Common myeloid progenitor, CD34-positive (primary cell): ENCODE measurements at regions not wholly inside any gene's neighbourhood (a gene's known extent, or its start where the extent isn't known, plus 50 kb on each side); places are given as distances from the start of the nearest gene placed in this dataset.

Experiments used
- CTCF ChIA-PET: fragments of 350-600 bp; sonication (Branson Sonifier 250); formaldehyde crosslinking; loops from one replicate; lab custom pipeline; 2021; ENCODE audit warnings: antibody characterized with exemption; lab: Charles Lee
- POLR2A ChIA-PET: fragments of 350-600 bp; sonication (Branson Sonifier 250); formaldehyde crosslinking; loops from one replicate; lab custom pipeline; 2021; ENCODE audit warnings: antibody characterized with exemption; lab: Charles Lee
- DNase-seq, 3 donors: peaks; one replicate each; pipeline versions ENCODE4 v3.0.0 to v3.0.0-alpha.2; 2013
- H3K27ac ChIP-seq, 2 experiments: 1 replicate in 1 of 2; 2 replicates in 1 of 2; pipeline ENCODE4 v1.7.0; 2013; ENCODE audit warnings: inconsistent platforms in 2 of 2, low read length in 2 of 2, mild to moderate bottlenecking in 2 of 2, low read depth in 1 of 2, moderate library complexity in 1 of 2; ENCODE audit not compliant: severe bottlenecking in 2 of 2, insufficient read depth in 1 of 2, poor library complexity in 1 of 2
- H3K27me3 ChIP-seq, 5 experiments: replicated peaks in 2 of 5; 1 replicate in 3 of 5; 2 replicates in 2 of 5; pipeline versions ENCODE4 v1.6.1 to v1.7.0; 2013; ENCODE audit warnings: low read length in 4 of 5, mild to moderate bottlenecking in 2 of 5, moderate library complexity in 2 of 5, inconsistent platforms in 1 of 5; ENCODE audit not compliant: insufficient read depth in 5 of 5, control insufficient read depth in 4 of 5
- H3K36me3 ChIP-seq, 4 experiments: 1 replicate in 2 of 4; 2 replicates in 2 of 4; pipeline versions ENCODE4 v1.6.1 to v1.7.0; 2013; ENCODE audit warnings: low read length in 3 of 4, control low read depth in 1 of 4, mild to moderate bottlenecking in 1 of 4; ENCODE audit not compliant: control insufficient read depth in 4 of 4, insufficient read depth in 4 of 4
- H3K4me1 ChIP-seq, 4 experiments: 1 replicate in 3 of 4; 2 replicates in 1 of 4; pipeline versions ENCODE4 v1.6.1 to v1.7.1; 2013; ENCODE audit warnings: low read length in 3 of 4, mild to moderate bottlenecking in 3 of 4, control low read depth in 1 of 4, inconsistent platforms in 1 of 4, moderate library complexity in 1 of 4; ENCODE audit not compliant: control insufficient read depth in 4 of 4, insufficient read depth in 4 of 4; ENCODE audit errors: control extremely low read depth in 1 of 4
- H3K4me3 ChIP-seq, 7 experiments: 1 replicate in 4 of 7; 2 replicates in 3 of 7; pipeline versions ENCODE4 v1.5.1 to v1.7.0; 2013; ENCODE audit warnings: mild to moderate bottlenecking in 7 of 7, low read length in 6 of 7, moderate library complexity in 6 of 7, inconsistent platforms in 2 of 7, low read depth in 2 of 7, control low read depth in 1 of 7; ENCODE audit not compliant: insufficient read depth in 4 of 7, control insufficient read depth in 1 of 7; ENCODE audit errors: extremely low read depth in 1 of 7
- H3K9me3 ChIP-seq, 5 experiments: 1 replicate in 4 of 5; 2 replicates in 1 of 5; pipeline versions ENCODE4 v1.6.1 to v1.7.1; 2013; ENCODE audit warnings: low read length in 4 of 5, mild to moderate bottlenecking in 2 of 5, inconsistent platforms in 1 of 5, low read depth in 1 of 5, moderate library complexity in 1 of 5; ENCODE audit not compliant: control insufficient read depth in 4 of 5, insufficient read depth in 2 of 5; ENCODE audit errors: control extremely low read depth in 1 of 5
- WGBS: methylation state at CpG from one replicate; pipeline ENCODE4 v1.1.5; 2013; ENCODE audit not compliant: insufficient coverage; 5-methylcytosine and 5-hydroxymethylcytosine counted together

DNA sequence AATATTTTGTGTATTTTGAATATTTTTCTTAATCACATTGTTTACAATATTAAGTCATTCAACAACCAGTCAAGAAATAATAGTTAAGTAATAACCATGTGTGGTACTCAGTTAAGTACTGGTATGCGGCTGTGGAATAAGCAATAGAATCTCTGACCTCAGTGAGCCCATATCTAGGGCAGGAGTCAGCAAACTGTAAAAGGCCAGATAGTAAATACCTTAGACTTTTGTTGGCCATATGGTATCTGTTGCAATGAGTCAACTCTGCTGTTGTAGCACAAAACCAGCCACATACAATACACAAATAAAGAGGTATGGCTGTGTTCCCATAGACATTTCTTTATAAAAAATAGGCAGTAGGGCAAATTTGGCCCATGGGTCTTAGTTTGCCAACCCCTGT lies 311.6 kb upstream of the SEMA3A start:
- POLR2A ChIA-PET = no interaction called here
- no peaks in the 10 kb centered on the region for H3K9me3 ChIP-seq
- CTCF ChIA-PET = no interaction called here
- H3K27me3 ChIP-seq = no peaks in the 10 kb centered on the region
- WGBS = no CpG with 5 or more reads among the region's 1 CpG
- H3K4me1 ChIP-seq = no peaks in the 10 kb centered on the region
- H3K4me3 ChIP-seq = no peak overlapping the region
- H3K36me3 ChIP-seq = no peaks in the 10 kb centered on the region
- H3K27ac ChIP-seq = no peak overlapping the region
- no peak for DNase-seq

DNA sequence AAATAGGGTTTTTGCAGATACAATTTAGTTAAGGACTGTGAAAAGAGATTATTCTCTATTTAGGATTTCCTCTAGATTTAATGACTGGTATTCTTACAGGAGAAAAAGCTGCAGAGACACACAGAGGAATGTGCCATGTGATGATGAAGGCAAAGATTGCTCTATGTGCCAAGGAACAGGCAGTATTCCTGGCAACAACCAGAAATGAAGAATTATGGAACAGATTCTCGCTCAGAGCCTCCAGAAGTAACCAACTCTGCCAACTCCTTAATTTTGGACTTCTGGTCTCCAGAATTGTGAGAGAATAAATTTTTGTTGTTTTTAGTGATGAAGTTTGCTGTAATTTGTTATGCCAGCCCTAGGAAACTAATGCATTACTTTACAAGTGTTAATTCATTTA lies 307.6 kb upstream of the SEMA3A start:
- ChIA-PET POLR2A (no interaction called here), CTCF (no interaction called here)
- WGBS = 100% methylated on average over 1 of the region's 1 CpG
- H3K9me3 ChIP-seq = no peaks in the 10 kb centered on the region
- no peak overlapping the region for H3K27ac ChIP-seq
- no peak overlapping the region for H3K4me3 ChIP-seq
- no peak for DNase-seq
- H3K36me3 ChIP-seq = no peaks in the 10 kb centered on the region
- H3K27me3 ChIP-seq = no peaks in the 10 kb centered on the region
- H3K4me1 ChIP-seq = no peaks in the 10 kb centered on the region

DNA sequence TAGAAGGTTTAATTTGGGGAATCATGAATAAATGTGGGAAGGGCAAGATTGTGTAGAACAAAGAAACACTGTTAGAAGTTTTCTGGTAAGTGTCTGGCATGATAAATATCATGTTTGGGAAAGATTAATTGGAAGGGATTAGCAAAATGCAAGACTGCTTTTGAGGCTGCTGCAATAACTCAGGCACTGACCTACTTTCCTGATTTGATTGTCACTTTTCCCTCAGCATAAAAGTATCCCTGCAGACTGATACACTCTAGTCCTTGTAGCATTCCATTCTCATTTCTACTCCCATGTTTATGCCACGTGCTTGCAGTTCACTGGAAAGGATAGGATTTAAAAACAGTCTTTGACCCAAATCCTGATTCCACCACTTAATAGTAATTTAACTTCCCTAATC lies 303.3 kb upstream of the SEMA3A start:
- Histone ChIP-seq H3K4me1 (no peaks in the 10 kb centered on the region), H3K27me3 (no peaks in the 10 kb centered on the region), H3K4me3 (no peak overlapping the region), H3K27ac (no peak overlapping the region), H3K9me3 (no peaks in the 10 kb centered on the region), H3K36me3 (no peaks in the 10 kb centered on the region)
- WGBS = 75% methylated on average over 1 of the region's 1 CpG
- ChIA-PET CTCF (no interaction called here), POLR2A (no interaction called here)
- DNase-seq = no peak

DNA sequence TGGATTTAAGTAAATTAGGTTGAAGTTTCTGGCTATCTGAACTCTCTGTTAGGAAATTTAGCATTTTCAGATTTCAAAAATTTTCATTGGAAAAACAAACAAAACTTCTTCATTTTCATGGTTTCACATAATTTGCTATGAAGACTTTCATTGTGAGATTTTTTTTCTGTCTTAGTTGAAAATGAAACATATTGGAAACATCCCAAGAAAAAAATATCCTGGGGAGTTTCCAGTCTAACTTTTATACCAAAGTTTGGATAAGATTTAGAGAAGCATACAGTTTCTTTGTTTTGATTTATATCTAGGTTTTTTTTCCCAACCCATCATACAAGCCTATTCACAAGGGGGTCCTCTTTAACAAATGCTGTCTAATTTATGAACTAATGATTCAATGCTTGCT lies 300.5 kb upstream of the SEMA3A start:
- Histone ChIP-seq H3K27me3 (no peaks in the 10 kb centered on the region), H3K27ac (no peak overlapping the region), H3K4me3 (no peak overlapping the region), H3K4me1 (no peaks in the 10 kb centered on the region), H3K9me3 (no peaks in the 10 kb centered on the region), H3K36me3 (no peaks in the 10 kb centered on the region)
- CTCF ChIA-PET = no interaction called here
- POLR2A ChIA-PET = no interaction called here
- DNase-seq = no peak

DNA sequence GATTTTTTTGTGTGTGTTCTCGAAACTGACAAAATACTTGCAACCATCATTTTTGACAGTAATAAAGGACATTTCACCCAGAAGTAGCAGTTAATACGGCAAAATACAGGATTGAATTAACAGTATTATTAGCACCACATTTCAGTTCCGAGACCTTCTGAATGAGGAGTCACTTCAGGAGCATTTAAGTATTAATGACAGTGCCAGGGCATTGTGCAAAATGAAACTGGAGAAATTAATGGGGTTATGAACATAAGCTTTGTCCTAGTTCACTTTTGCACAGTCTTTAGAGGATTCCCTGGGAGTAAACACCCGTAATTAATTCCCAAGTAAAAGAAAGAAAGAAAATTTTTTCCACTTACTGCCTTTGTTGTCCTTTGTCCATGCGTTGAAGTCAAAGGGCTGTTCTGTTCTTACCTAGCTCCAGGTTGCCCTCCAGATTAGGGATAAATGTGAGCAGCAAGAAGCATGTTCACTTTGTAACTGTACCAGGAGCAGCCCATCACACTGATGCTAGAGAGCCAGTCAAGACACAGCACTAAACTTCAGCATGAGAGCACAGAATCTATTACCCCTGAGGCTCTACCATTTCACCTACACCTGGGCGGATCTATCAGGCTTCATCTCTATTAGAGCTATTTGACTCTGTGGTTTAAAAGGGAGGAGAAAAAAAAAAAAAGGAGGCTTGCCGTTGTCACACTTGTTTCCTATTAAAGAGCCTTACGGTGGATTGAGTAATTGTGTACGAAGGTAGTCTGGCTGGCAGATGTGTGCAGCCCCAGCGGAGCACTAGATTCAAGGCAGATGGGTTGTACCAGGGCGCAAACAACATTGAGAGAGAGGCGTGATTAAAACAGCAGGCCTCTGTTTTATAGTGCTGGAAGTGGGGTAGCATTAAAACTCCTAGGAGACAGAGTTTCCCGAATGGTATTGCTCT lies 297.8 kb upstream of the SEMA3A start:
- Histone ChIP-seq H3K36me3 (no peaks in the 10 kb centered on the region), H3K27me3 (no peaks in the 10 kb centered on the region), H3K4me3 (no peak overlapping the region), H3K27ac (no peak overlapping the region), H3K4me1 (no peaks in the 10 kb centered on the region), H3K9me3 (no peaks in the 10 kb centered on the region)
- DNase-seq = no peak
- WGBS = 96% methylated on average over 8 of the region's 13 CpGs
- CTCF ChIA-PET = no interaction called here
- POLR2A ChIA-PET = no interaction called here

DNA sequence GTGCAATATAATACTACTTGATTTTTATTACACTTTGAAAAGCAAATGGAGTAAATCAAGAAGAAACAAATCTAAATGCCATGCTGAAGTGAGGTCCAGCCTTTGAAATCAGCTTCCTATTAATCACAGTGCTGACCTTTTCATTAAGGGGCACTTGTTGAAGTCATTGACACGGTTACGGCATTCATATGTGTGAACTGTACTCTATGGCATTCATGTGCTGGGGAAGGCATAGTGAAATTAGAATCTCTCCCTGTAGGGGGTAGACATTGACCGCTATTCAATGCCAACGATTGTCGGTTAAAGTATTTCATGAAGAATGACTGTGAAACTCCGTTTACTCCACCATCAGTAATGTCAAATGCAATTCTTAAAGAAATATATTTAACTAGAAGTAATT lies 296.1 kb upstream of the SEMA3A start:
- no peak overlapping the region for H3K4me3 ChIP-seq
- 91% methylated on average over 2 of the region's 6 CpGs for WGBS
- CTCF ChIA-PET = no interaction called here
- no peak overlapping the region for H3K27ac ChIP-seq
- POLR2A ChIA-PET = no interaction called here
- no peaks in the 10 kb centered on the region for H3K36me3 ChIP-seq
- H3K27me3 ChIP-seq = no peaks in the 10 kb centered on the region
- no peak for DNase-seq
- H3K9me3 ChIP-seq = no peaks in the 10 kb centered on the region
- H3K4me1 ChIP-seq = no peaks in the 10 kb centered on the region

DNA sequence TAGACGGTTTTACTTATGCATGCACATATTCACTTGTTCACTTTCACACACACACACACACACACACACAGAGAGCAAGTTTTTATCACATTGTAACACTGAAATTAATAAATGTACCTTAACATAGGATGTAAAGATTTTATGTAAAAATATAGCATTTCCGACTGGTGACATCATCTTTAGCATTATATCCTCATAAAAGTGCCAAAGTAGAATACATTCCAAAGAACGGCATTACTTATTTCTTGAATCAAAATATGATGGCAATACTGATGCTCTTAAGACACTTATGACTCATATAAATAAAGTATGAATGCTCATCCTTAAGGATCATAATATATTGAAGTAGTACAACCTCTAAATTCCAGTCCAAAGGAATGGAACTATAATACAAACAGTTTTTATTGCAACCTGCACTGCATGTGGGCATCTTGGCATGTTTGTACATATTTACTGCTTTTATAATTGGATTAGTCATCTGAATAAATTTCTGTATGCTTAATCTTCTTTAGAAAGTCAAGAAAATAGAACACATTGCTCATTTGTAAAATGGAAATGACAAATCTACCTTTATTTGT lies 290.0 kb upstream of the SEMA3A start:
- Histone ChIP-seq H3K36me3 (no peaks in the 10 kb centered on the region), H3K9me3 (no peaks in the 10 kb centered on the region), H3K4me1 (no peaks in the 10 kb centered on the region), H3K27ac (no peak overlapping the region), H3K27me3 (no peaks in the 10 kb centered on the region), H3K4me3 (no peak overlapping the region)
- WGBS = no CpG with 5 or more reads among the region's 3 CpGs
- ChIA-PET POLR2A (no interaction called here), CTCF (no interaction called here)
- no peak for DNase-seq
